ENCODE measurements at regions not wholly inside any gene's neighbourhood (a gene's known extent, or its start where the extent isn't known, plus 50 kb on each side); places are given as distances from the start of the nearest gene placed in this dataset.

- no peak for DNase-seq
Observed at GRCh38 chr16:86019446-86020047, 120.6 kb downstream of the IRF8 start.

GRCh38 chr16:86020971-86021370, 122.0 kb downstream of the IRF8 start:
- DNase-seq, result no peak

- no peak for DNase-seq
Observed at GRCh38 chr16:86022381-86022960, 123.5 kb downstream of the IRF8 start.

GRCh38 chr16:86024210-86024609, 125.2 kb downstream of the IRF8 start:
- no peak for DNase-seq

GRCh38 chr16:86025706-86026105, 126.7 kb downstream of the IRF8 start:
- DNase-seq, result no peak

GRCh38 chr16:86026171-86026910, 127.4 kb downstream of the IRF8 start:
- no peak for DNase-seq

- DNase-seq, result no peak
Observed at GRCh38 chr16:86026916-86027315, 128.0 kb downstream of the IRF8 start.

GRCh38 chr16:86027373-86028126, 128.6 kb downstream of the IRF8 start:
- DNase-seq, result no peak

- DNase-seq, result no peak
Observed at GRCh38 chr16:86029131-86029741, 130.3 kb downstream of the IRF8 start.

GRCh38 chr16:86030116-86030515, 131.2 kb downstream of the IRF8 start:
- no peak for DNase-seq

GRCh38 chr16:86031141-86031678, 132.2 kb downstream of the IRF8 start:
- no peak for DNase-seq

GRCh38 chr16:86033016-86033474, 134.1 kb downstream of the IRF8 start:
- DNase-seq, result no peak

- no peak for DNase-seq
Observed at GRCh38 chr16:86033971-86034370, 135.0 kb downstream of the IRF8 start.

- no peak for DNase-seq
Observed at GRCh38 chr16:86034421-86034919, 135.5 kb downstream of the IRF8 start.

- DNase-seq, result no peak
Observed at GRCh38 chr16:86035906-86036305, 136.9 kb downstream of the IRF8 start.

- DNase-seq, result no peak
Observed at GRCh38 chr16:86037999-86038925, 139.3 kb downstream of the IRF8 start.

GRCh38 chr16:86038926-86039310, 140.0 kb downstream of the IRF8 start:
- DNase-seq, result no peak

GRCh38 chr16:86039606-86040005, 140.6 kb downstream of the IRF8 start:
- DNase-seq, result no peak

GRCh38 chr16:86040496-86040895, 141.5 kb downstream of the IRF8 start:
- DNase-seq, result no peak

- no peak for DNase-seq
Observed at GRCh38 chr16:86041215-86041614, 142.3 kb downstream of the IRF8 start.

- DNase-seq, result no peak
Observed at GRCh38 chr16:86041807-86042206, 142.8 kb downstream of the IRF8 start.
